NCI-H146 treated with DMSO at 0.1 percent for 48 hours (cell line): ENCODE measurements at regions not wholly inside any gene's neighbourhood (a gene's known extent, or its start where the extent isn't known, plus 50 kb on each side); places are given as distances from the start of the nearest gene placed in this dataset.

Source experiments
- DNase-seq: peaks from one replicate; lab custom pipeline; 2025; ENCODE audit not compliant: unreplicated experiment; lab: John Stamatoyannopoulos, UW

DNA sequence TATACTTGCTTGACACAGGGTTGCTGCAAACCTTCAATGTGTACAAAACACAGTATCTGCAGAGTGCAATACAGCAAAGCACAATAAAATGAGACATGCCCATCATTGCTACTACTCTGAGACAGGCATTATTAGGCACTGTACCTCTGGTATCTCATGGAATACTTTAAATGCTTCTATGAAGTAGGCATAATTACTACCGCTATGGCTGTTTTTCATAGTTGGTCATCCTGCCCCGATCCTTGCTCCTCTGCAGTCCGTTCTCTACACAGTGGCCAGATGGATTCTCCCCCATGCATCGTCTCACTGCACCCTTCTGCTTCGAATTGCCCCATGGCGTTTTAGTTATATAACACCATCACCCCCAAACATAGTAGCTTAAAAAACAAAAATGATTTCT, 83.0 kb upstream of the UBL3 start:
- DNase-seq, result no peak

DNA sequence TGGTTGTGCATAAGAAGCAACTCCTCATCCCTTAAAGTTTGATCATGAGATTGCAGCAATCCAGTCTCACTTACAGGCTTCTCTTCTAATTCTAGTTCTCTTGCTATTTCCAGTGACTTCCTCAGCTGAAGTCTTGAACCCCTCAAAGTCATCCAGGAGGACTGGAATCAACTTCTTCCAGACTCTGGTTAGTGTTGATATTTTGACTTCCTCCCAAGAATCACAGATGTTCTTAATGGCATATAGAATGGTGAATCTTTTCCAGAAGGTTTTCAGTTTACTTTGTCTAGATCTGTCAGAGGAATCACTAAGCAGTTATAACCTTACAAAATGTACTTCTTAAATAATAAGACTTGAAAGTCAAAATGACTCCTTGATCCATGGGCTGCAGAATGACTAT, 81.3 kb upstream of the UBL3 start:
- no peak for DNase-seq

DNA sequence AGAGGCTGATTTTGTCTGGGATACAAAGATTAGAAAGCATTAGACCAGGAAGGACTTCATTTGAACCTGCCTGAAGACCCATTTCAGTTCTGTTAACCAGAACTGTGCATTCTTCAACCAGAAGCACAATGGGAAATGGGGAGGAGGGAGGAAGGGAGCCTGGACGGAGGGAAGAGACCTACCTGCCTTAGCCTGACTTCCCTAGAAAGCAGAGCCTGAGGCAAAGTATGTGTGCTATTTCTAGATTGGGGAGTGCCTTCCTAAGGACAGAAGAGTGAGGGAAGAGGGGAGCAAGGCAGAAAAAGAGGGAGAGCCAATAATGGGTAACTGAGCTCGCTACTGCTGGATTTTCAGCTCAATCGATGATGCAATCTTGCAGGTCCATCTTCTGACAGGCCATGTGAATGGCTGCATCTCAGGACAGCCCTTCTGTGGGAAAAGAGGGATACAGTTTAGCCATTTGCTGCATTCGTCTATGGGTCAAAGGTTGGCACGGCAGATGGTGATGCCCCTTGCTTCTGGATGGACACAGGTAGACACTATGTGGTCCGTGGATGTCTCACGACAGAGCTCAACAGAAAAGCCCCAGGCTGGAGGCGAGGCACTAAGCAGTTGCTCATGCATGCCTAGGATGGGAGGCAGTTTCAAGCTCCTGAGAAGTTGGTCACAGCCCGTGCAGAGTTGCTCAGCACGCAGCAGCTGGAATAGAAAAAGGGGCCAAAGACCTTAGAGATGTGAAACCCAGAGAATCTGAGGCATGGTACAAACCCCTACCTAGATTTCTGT, 78.8 kb upstream of the UBL3 start:
- no peak for DNase-seq

DNA sequence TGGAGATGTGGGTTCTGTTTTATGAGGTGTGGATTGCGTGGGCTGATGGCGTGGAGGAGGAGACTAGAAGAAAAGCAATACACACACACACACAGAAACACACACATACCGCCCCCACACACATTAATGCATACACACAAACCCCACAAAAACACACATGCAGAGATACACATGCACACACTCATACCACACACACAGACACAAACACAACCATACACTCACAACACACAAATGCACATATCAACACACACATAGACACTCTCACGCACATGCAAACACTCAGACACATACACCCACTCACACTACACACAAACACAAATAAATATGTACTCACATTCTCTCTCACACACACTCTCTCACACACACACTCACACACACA, 75.7 kb upstream of the UBL3 start:
- DNase-seq, result no peak

GRCh38 chr13:29925457-29926097, 75.2 kb upstream of the UBL3 start:
- DNase-seq, result no peak

DNA sequence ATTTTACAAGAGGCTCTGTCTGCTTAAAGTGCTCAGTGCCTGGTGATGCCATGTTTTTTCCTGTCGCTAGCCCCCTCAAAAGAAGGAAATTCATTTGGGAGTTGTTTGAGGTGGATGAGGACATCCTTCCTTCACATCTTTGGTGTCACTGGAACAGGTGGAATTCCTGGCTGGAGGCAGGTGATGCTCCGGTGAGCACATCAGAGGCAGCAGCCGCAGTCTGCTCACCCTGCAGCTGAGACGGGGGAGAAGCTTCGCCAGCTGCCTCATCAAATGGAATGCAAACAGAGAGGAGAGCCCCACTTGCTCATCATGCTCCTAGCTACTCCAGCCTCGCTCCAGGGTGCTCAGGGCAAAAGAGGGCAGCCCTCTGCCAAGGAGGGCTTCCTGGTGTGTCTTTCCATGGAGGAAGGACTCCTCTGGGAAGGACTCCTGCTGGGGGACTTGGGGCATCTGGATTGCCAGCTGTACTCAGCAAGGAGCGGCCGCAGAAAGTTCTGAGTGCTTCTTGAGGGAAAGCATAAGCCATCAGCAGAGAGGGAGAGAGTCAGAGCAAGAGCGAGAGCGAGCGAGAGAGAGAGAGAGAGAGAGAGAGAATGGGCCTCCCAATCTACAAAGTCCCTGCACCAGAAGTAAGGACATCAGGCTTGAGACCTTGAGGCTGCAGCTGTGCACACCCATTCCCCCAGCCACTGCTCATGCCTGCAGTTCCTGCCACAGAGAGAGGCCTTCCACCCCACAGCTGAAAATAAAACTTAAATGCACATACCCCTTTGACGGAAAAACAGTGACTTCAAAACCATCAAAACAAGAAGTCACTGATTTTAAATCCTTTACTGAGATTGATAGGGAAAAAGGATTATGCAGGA, 74.3 kb upstream of the UBL3 start:
- DNase-seq, result no peak

GRCh38 chr13:29923554-29924481, 73.4 kb upstream of the UBL3 start:
- no peak for DNase-seq

DNA sequence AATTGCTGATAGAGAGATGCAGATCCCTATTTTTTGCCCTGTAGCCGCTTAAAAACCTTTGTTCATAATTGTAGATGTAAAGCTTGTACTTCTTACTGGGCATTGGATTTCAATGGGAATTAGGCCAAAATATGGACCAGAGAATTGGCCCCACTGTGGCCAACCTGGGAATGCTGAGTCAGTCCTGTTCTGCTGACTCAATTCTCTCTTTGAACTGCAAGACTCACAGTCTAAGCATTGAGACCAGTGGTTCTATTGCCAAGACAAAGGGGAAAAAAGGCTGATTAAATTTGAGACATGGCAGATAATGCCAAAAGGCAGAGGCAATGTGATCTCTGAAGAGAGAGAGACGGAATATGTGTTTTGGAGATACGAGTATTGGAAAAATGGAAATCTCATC, 72.5 kb upstream of the UBL3 start:
- DNase-seq, result no peak

DNA sequence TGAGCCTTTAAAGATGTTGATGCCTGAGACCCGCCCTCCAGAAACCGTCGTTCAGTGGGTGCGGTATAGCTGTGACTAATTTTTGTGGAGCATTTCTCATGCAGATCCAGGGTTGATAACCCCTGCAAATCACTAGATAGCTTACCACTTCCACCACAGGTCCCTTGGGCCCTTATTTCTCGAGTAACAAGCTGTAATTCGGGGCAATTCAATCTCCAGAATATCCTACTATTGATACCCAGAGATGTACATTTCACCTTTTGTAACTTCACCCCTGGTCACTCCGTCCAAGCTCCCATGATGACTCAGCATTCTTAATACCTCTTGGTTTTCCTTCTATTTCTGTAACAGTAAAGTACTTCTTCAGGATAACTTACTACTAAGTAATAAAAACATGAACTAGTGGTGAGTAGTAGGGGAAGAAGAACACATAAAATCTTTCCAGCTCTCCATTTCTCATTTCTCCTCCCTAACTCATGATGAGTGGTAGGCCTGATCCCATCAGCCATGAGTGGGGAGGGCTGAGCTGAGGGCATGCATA, 71.9 kb upstream of the UBL3 start:
- no peak for DNase-seq

DNA sequence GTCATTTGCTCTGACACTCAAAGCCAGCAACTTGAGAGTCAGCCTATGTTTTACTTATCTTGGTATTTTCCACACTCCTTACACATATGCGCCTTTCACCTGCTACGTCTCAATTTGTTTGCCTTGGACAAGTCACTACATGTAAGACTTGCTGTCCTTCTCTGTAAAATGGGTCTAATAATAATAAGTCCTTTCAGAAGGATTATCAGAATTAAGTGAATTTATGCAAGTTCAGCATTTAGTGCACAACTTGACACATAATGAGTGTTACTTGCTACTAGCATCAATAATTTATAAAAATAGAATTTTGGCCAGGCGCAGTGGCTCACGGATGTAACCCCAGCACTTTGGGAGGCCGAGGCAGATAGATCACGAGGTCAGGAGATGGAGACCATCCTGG, 71.1 kb upstream of the UBL3 start:
- DNase-seq, result no peak

- DNase-seq, result no peak
These were observed 69.7 kb upstream of the UBL3 start for GRCh38 chr13:29920025-29920643.

GRCh38 chr13:29918845-29919244, 68.4 kb upstream of the UBL3 start:
- DNase-seq, result no peak

DNA sequence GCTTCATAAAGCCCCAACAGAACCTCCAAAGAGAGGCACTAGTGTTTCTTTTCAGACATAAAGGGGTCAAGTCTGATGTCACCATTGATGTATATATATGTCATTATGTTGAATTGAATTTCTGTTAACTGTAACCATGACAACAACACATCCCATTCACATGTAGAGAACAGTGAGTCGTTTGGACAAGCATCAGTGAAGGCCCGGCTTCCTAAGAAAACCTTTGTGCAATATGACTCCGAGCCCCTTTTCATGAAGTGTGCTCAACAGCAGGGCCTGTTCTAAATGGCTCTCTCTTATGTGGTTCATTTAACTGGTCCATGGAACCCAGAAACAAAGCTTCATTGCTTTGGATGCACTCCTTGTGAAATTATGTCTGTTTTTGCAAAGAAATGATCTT, 67.2 kb upstream of the UBL3 start:
- DNase-seq, result no peak

- DNase-seq, result no peak
These were observed 64.2 kb upstream of the UBL3 start for GRCh38 chr13:29914581-29914980.

- DNase-seq, result no peak
These were observed 61.5 kb upstream of the UBL3 start for GRCh38 chr13:29911781-29912418.

- no peak for DNase-seq
These were observed 59.7 kb upstream of the UBL3 start for GRCh38 chr13:29909975-29910674.

- DNase-seq, result no peak
These were observed 58.8 kb upstream of the UBL3 start for GRCh38 chr13:29909081-29909730.

DNA sequence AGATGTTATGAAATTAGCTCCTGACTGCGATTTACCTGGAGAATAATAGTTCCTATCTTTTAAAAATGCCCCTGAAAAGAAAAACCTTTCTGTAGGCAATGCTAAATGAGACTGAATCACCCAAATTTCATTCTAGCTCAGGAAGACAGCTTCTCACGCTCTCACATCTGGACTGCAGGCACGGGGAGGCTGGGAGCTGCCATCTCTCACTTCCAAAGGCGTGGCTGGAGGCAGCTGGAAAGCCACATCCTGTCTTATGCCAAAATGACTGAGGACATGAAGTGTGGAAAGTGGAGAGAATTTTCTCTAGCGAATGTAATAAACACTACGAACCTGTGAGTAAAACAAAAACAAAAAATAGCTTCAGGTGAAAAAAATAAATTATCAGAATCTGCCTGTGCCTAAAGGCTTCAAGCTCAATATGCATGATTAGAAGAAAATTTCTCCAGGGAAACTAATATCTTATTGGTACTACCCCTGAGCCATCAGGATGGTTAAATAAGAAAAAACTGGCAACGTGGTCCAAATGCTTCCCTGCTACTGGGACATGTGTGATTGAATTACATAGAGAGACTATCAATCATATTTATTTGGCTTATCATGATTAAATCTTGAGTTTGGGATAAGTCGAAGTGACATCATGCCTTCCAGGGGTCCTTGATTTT, 58.1 kb upstream of the UBL3 start:
- no peak for DNase-seq
